GM23338 (cell line): ENCODE measurements at regions not wholly inside any gene's neighbourhood (a gene's known extent, or its start where the extent isn't known, plus 50 kb on each side); places are given as distances from the start of the nearest gene placed in this dataset.

ENCODE experiments used
- ATAC-seq: fragments of 200-7000 bp; cut with Tn5 transposase; 3 replicates; pipeline ENCODE4 v1.9.1; 2020
- DNase-seq: peaks from one replicate; pipeline ENCODE4 v3.0.0-alpha.2; 2015; ENCODE audit warnings: low spot score
- H2AFZ ChIP-seq: fragments of 200-600 bp; sonication (generic); 2 replicates; pipeline ENCODE4 v1.8.0; 2016; ENCODE audit warnings: antibody characterized with exemption, mild to moderate bottlenecking, moderate library complexity
- H3F3A ChIP-seq: fragments of 200-600 bp; sonication (generic); replicated peaks from 2 replicates; pipeline ENCODE4 v1.8.0; 2017; ENCODE audit warnings: antibody characterized with exemption, mixed run types, low read depth
- H3K27ac ChIP-seq: fragments of 200-600 bp; sonication (generic); 2 replicates; pipeline ENCODE4 v1.6.1; 2016; ENCODE audit warnings: low read depth
- H3K27me3 ChIP-seq: fragments of 200-600 bp; sonication (generic); 2 replicates; pipeline ENCODE4 v1.8.0; 2016; ENCODE audit warnings: mild to moderate bottlenecking, mixed run types, moderate library complexity; ENCODE audit not compliant: insufficient read depth
- H3K36me3 ChIP-seq: fragments of 200-600 bp; sonication (generic); 2 replicates; pipeline ENCODE4 v1.8.0; 2016; ENCODE audit warnings: mild to moderate bottlenecking; ENCODE audit not compliant: insufficient read depth
- H3K4me1 ChIP-seq: fragments of 200-600 bp; sonication (generic); 2 replicates; pipeline ENCODE4 v1.8.0; 2016; ENCODE audit warnings: mild to moderate bottlenecking, moderate library complexity; ENCODE audit not compliant: insufficient read depth
- H3K4me2 ChIP-seq: fragments of 200-600 bp; sonication (generic); 2 replicates; pipeline ENCODE4 v1.7.1; 2017; ENCODE audit warnings: mixed run types
- H3K4me3 ChIP-seq: fragments of 200-600 bp; sonication (generic); 2 replicates; pipeline ENCODE4 v1.6.1; 2016; ENCODE audit warnings: mixed run types
- H3K79me2 ChIP-seq: fragments of 200-600 bp; sonication (generic); replicated peaks from 2 replicates; pipeline ENCODE4 v1.8.0; 2017; ENCODE audit warnings: mild to moderate bottlenecking; ENCODE audit not compliant: insufficient read depth
- H3K9me2 ChIP-seq: fragments of 200-600 bp; sonication (generic); 2 replicates; pipeline ENCODE4 v1.8.0; 2017; ENCODE audit not compliant: insufficient read depth
- H4K20me1 ChIP-seq: fragments of 200-600 bp; sonication (generic); replicated peaks from 2 replicates; pipeline ENCODE4 v1.8.0; 2017; ENCODE audit warnings: mild to moderate bottlenecking; ENCODE audit not compliant: insufficient read depth
- H3K27ac Mint-ChIP-seq: 2 replicates; pipeline ENCODE4 v1.8.0; 2020; ENCODE audit warnings: inconsistent platforms, mild to moderate bottlenecking, moderate library complexity, mixed read lengths
- H3K27me3 Mint-ChIP-seq: 3 replicates; pipeline ENCODE4 v1.8.0; 2022; ENCODE audit warnings: low read depth, mild to moderate bottlenecking, moderate library complexity, mixed read lengths, inconsistent platforms; ENCODE audit not compliant: insufficient read depth, poor library complexity
- H3K36me3 Mint-ChIP-seq: 3 replicates; pipeline ENCODE4 v1.8.0; 2021; ENCODE audit warnings: low read depth, mild to moderate bottlenecking, inconsistent platforms, moderate library complexity, mixed read lengths
- H3K4me1 Mint-ChIP-seq: 3 replicates; pipeline ENCODE4 v1.8.0; 2020; ENCODE audit warnings: mild to moderate bottlenecking, inconsistent platforms, mixed read lengths
- H3K4me3 Mint-ChIP-seq: 3 replicates; pipeline ENCODE4 v1.8.0; 2021; ENCODE audit warnings: moderate library complexity, mild to moderate bottlenecking, inconsistent platforms, mixed read lengths
- H3K9me3 Mint-ChIP-seq: 3 replicates; pipeline ENCODE4 v1.8.0; 2020; ENCODE audit warnings: moderate library complexity, mild to moderate bottlenecking, inconsistent platforms, mixed read lengths
- CREB1 ChIP-seq: fragments of 250-450 bp; sonication (Bioruptor Pico); IDR thresholded peaks from 2 replicates; pipeline ENCODE4 v1.5.0; 2020; ENCODE audit warnings: low read depth, mild to moderate bottlenecking, moderate library complexity
- EZH2phosphoT487 ChIP-seq: fragments of 200-600 bp; sonication (generic); IDR thresholded peaks from one replicate; pipeline ENCODE4 v1.8.1; 2018; ENCODE audit warnings: antibody characterized with exemption; ENCODE audit not compliant: unreplicated experiment
- NANOG ChIP-seq: IDR thresholded peaks from 2 replicates; pipeline ENCODE4 v1.6.1; 2016; ENCODE audit warnings: antibody characterized with exemption, borderline replicate concordance
- POLR2AphosphoS5 ChIP-seq: IDR thresholded peaks from 2 replicates; pipeline ENCODE4 v1.6.1; 2016; ENCODE audit warnings: antibody characterized with exemption, low read depth
- TF ChIP-seq, protein P1 (sequence below): fragments of 250-450 bp; sonication (Bioruptor Pico); IDR thresholded peaks from 2 replicates; pipeline ENCODE4 v1.5.0; 2020; ENCODE audit warnings: mild to moderate bottlenecking, moderate library complexity
- TF ChIP-seq, protein P2 (sequence below): IDR thresholded peaks from 2 replicates; pipeline ENCODE4 v1.6.1; 2016; ENCODE audit warnings: antibody characterized with exemption

DNA sequence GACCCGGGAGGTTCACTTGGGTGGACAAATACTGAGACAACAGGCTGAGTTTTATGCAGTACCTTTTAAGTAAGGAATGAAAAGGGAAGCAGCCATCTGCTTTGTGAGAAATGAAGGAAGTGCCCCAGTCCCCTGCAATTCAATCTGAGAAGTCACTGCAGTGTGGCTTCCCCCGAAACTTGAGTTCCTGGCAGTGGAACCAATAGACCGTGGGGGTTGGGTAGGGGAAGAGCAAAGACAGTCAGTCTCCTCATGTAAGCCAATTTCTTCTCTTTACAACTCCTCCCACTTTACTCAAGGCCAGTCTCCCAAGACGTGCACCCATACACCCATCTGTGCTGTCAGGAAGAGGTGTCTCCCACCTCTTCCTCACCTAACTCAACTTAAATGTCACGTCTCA, 206.5 kb downstream of the BCAT1 start (continued):
- TF ChIP-seq, protein P1, sequence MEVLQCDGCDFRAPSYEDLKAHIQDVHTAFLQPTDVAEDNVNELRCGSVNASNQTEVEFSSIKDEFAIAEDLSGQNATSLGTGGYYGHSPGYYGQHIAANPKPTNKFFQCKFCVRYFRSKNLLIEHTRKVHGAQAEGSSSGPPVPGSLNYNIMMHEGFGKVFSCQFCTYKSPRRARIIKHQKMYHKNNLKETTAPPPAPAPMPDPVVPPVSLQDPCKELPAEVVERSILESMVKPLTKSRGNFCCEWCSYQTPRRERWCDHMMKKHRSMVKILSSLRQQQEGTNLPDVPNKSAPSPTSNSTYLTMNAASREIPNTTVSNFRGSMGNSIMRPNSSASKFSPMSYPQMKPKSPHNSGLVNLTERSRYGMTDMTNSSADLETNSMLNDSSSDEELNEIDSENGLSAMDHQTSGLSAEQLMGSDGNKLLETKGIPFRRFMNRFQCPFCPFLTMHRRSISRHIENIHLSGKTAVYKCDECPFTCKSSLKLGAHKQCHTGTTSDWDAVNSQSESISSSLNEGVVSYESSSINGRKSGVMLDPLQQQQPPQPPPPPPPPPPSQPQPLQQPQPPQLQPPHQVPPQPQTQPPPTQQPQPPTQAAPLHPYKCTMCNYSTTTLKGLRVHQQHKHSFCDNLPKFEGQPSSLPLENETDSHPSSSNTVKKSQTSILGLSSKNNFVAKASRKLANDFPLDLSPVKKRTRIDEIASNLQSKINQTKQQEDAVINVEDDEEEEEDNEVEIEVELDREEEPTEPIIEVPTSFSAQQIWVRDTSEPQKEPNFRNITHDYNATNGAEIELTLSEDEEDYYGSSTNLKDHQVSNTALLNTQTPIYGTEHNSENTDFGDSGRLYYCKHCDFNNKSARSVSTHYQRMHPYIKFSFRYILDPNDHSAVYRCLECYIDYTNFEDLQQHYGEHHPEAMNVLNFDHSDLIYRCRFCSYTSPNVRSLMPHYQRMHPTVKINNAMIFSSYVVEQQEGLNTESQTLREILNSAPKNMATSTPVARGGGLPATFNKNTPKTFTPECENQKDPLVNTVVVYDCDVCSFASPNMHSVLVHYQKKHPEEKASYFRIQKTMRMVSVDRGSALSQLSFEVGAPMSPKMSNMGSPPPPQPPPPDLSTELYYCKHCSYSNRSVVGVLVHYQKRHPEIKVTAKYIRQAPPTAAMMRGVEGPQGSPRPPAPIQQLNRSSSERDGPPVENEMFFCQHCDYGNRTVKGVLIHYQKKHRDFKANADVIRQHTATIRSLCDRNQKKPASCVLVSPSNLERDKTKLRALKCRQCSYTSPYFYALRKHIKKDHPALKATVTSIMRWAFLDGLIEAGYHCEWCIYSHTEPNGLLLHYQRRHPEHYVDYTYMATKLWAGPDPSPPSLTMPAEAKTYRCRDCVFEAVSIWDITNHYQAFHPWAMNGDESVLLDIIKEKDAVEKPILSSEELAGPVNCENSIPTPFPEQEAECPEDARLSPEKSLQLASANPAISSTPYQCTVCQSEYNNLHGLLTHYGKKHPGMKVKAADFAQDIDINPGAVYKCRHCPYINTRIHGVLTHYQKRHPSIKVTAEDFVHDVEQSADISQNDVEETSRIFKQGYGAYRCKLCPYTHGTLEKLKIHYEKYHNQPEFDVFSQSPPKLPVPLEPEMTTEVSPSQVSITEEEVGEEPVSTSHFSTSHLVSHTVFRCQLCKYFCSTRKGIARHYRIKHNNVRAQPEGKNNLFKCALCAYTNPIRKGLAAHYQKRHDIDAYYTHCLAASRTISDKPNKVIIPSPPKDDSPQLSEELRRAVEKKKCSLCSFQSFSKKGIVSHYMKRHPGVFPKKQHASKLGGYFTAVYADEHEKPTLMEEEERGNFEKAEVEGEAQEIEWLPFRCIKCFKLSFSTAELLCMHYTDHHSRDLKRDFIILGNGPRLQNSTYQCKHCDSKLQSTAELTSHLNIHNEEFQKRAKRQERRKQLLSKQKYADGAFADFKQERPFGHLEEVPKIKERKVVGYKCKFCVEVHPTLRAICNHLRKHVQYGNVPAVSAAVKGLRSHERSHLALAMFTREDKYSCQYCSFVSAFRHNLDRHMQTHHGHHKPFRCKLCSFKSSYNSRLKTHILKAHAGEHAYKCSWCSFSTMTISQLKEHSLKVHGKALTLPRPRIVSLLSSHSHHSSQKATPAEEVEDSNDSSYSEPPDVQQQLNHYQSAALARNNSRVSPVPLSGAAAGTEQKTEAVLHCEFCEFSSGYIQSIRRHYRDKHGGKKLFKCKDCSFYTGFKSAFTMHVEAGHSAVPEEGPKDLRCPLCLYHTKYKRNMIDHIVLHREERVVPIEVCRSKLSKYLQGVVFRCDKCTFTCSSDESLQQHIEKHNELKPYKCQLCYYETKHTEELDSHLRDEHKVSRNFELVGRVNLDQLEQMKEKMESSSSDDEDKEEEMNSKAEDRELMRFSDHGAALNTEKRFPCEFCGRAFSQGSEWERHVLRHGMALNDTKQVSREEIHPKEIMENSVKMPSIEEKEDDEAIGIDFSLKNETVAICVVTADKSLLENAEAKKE (CRISPR knock-in tag), result no peak
- TF ChIP-seq, protein P2, sequence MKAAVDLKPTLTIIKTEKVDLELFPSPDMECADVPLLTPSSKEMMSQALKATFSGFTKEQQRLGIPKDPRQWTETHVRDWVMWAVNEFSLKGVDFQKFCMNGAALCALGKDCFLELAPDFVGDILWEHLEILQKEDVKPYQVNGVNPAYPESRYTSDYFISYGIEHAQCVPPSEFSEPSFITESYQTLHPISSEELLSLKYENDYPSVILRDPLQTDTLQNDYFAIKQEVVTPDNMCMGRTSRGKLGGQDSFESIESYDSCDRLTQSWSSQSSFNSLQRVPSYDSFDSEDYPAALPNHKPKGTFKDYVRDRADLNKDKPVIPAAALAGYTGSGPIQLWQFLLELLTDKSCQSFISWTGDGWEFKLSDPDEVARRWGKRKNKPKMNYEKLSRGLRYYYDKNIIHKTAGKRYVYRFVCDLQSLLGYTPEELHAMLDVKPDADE, result no peak
- no peak for TF ChIP-seq CREB1 (CRISPR knock-in tag)

GRCh38 chr12:24741216-24741615, 207.7 kb downstream of the BCAT1 start:
- no peak for ATAC-seq
- Histone ChIP-seq H2AFZ (peak overlapping the region; percentile 60; the same call in 1 of the 2 replicates), H3K4me1 (peaks cover 4% of the 10 kb centered on the region; the same call in 1 of the 2 replicates), H3K79me2 (no peaks in the 10 kb centered on the region), H3K4me2 (no peak overlapping the region), H3K4me3 (no peak overlapping the region), H4K20me1 (no peaks in the 10 kb centered on the region), H3K36me3 (no peaks in the 10 kb centered on the region), H3K27ac (no peak overlapping the region), H3F3A (no peaks in the 10 kb centered on the region), H3K27me3 (no peaks in the 10 kb centered on the region), H3K9me2 (peaks cover 4% of the 10 kb centered on the region; the same call in 1 of the 2 replicates)
- H3K36me3 Mint-ChIP-seq, result no peaks in the 10 kb centered on the region
- H3K9me3 Mint-ChIP-seq, result no peaks in the 10 kb centered on the region
- peaks cover 26% of the 10 kb centered on the region; the same call in 2 of the 3 replicates for H3K4me1 Mint-ChIP-seq
- no peak for DNase-seq
- H3K27ac Mint-ChIP-seq, result no peak overlapping the region; the same call in 1 of the 2 replicates
- TF ChIP-seq POLR2AphosphoS5 (no peak), EZH2phosphoT487 (no peak), NANOG (no peak)
- no peak overlapping the region for H3K4me3 Mint-ChIP-seq
- peaks cover 3% of the 10 kb centered on the region for H3K27me3 Mint-ChIP-seq
